GM12878 (cell line): ENCODE measurements at regions not wholly inside any gene's neighbourhood (a gene's known extent, or its start where the extent isn't known, plus 50 kb on each side); places are given as distances from the start of the nearest gene placed in this dataset.

Experiments
- ATAC-seq: fragments of 200-7000 bp; cut with Tn5 transposase; 3 replicates; pipeline ENCODE4 v1.9.1; 2020; ENCODE audit warnings: mild to moderate bottlenecking, moderate library complexity
- BruUV-seq: library from RNA; stranded (reverse); fragments of 400-500 nt; replicated peaks from 2 replicates; lab custom pipeline; 2021; lab: Mats Ljungman, UMichigan
- CTCF ChIA-PET: fragments of 300-600 bp; sonication (Branson Sonifier 250); formaldehyde crosslinking; extraction: SDS; loops from one replicate; lab custom pipeline; 2021; ENCODE audit warnings: inconsistent platforms; lab: Yijun Ruan, JAX
- POLR2A ChIA-PET: fragments of 350-600 bp; formaldehyde crosslinking; extraction: SDS; loops from one replicate; lab custom pipeline; 2021; ENCODE audit warnings: inconsistent platforms; lab: Charles Lee
- RAD21 ChIA-PET: fragments of 300-600 bp; sonication (Branson Sonifier 250); formaldehyde crosslinking; loops from one replicate; lab custom pipeline; 2023; ENCODE audit warnings: antibody characterized with exemption; ENCODE audit not compliant: unreplicated experiment; lab: Charles Lee
- SMC1A ChIA-PET: fragments of 300-600 bp; sonication (Branson Sonifier 250); formaldehyde crosslinking; loops from one replicate; lab custom pipeline; 2023; ENCODE audit not compliant: unreplicated experiment, uncharacterized antibody; lab: Charles Lee
- DNase-seq: peaks from one replicate; pipeline ENCODE4 v3.0.0-alpha.2; 2011; ENCODE audit warnings: low read depth, low spot score
- FAIRE-seq: peaks from 3 replicates; lab custom pipeline; 2011; peaks lifted over from hg19 to GRCh38; lab: Jason Lieb, UNC
- H2AFZ ChIP-seq: 2 replicates; pipeline ENCODE4 v1.6.0; 2011; ENCODE audit warnings: low read depth, low read length, control low read depth; ENCODE audit not compliant: control insufficient read depth
- H3K27ac ChIP-seq: 2 replicates; pipeline ENCODE4 v1.5.1; 2011; ENCODE audit warnings: control low read depth; ENCODE audit not compliant: control insufficient read depth, insufficient read depth
- H3K27me3 ChIP-seq, 2 experiments: replicated peaks in 1 of 2; 2 replicates each; pipeline versions ENCODE4 v1.6.0 to v1.6.1; 2011; ENCODE audit warnings: low read length in 1 of 2; ENCODE audit not compliant: control insufficient read depth in 2 of 2, insufficient read depth in 2 of 2
- H3K36me3 ChIP-seq, 2 experiments: 2 replicates each; pipeline ENCODE4 v1.5.1; 2011; ENCODE audit warnings: low read length in 1 of 2; ENCODE audit not compliant: control insufficient read depth in 2 of 2, insufficient read depth in 2 of 2
- H3K4me1 ChIP-seq: 2 replicates; pipeline ENCODE4 v1.6.1; 2011; ENCODE audit warnings: mild to moderate bottlenecking, low read length, moderate library complexity, mixed read lengths; ENCODE audit not compliant: control insufficient read depth, insufficient read depth
- H3K4me2 ChIP-seq: 2 replicates; pipeline ENCODE4 v1.6.0; 2011; ENCODE audit warnings: control low read depth; ENCODE audit not compliant: control insufficient read depth, insufficient read depth
- H3K4me3 ChIP-seq: fragments of 200-600 bp; sonication (generic); 2 replicates; pipeline ENCODE4 v1.5.1; 2016
- H3K79me2 ChIP-seq: 2 replicates; pipeline ENCODE4 v1.6.0; 2011; ENCODE audit warnings: low read length; ENCODE audit not compliant: control insufficient read depth, insufficient read depth
- H3K9ac ChIP-seq: 2 replicates; pipeline ENCODE4 v1.8.0; 2011; ENCODE audit warnings: low read length, control low read depth, mixed read lengths; ENCODE audit not compliant: control insufficient read depth, insufficient read depth
- H3K9me3 ChIP-seq: replicated peaks from 3 replicates; pipeline ENCODE4 v1.5.1; 2011; ENCODE audit warnings: mild to moderate bottlenecking, low read length; ENCODE audit not compliant: control insufficient read depth, insufficient read depth
- H4K20me1 ChIP-seq: 2 replicates; pipeline ENCODE4 v1.6.0; 2011; ENCODE audit not compliant: control insufficient read depth, insufficient read depth
- ATF7 ChIP-seq: fragments of 450-650 bp; IDR thresholded peaks from 2 replicates; pipeline ENCODE4 v1.6.1; 2016; ENCODE audit warnings: low read depth, mild to moderate bottlenecking
- EED ChIP-seq: sonication (generic); IDR thresholded peaks from 2 replicates; pipeline ENCODE4 v1.6.1; 2016; ENCODE audit warnings: antibody characterized with exemption, low read depth
- EP300 ChIP-seq, 2 experiments: fragments of 150-350 bp in 1 of 2; IDR thresholded peaks; 2 replicates each; pipeline ENCODE4 v1.6.1; 2011 to 2012; ENCODE audit warnings: low read depth in 2 of 2, low read length in 2 of 2, borderline replicate concordance in 1 of 2, improper control_type of control experiment in 1 of 2, inconsistent platforms in 1 of 2; ENCODE audit not compliant: control insufficient read depth in 1 of 2
- IKZF1 ChIP-seq: fragments of 450-650 bp; conservative IDR thresholded peaks from 2 replicates; pipeline ENCODE4 v1.6.1; 2017; ENCODE audit warnings: antibody characterized with exemption, mild to moderate bottlenecking
- IRF3 ChIP-seq: fragments of 450-650 bp; IDR thresholded peaks from 2 replicates; pipeline ENCODE4 v1.6.1; 2014; ENCODE audit warnings: mild to moderate bottlenecking
- PBX3 ChIP-seq: IDR thresholded peaks from 2 replicates; pipeline ENCODE4 v1.6.1; 2011; ENCODE audit warnings: mild to moderate bottlenecking, low read depth, low read length, moderate library complexity; ENCODE audit not compliant: insufficient replicate concordance
- PRDM15 ChIP-seq: fragments of 450-650 bp; formaldehyde crosslinking; IDR thresholded peaks from 2 replicates; pipeline ENCODE4 v1.4.0; 2020; ENCODE audit warnings: mild to moderate bottlenecking, moderate library complexity
- RCOR1 ChIP-seq: conservative IDR thresholded peaks from 2 replicates; pipeline ENCODE4 v1.6.1; 2012; ENCODE audit warnings: low read depth, low read length, improper control_type of control experiment
- SP1 ChIP-seq: IDR thresholded peaks from one replicate; pipeline ENCODE4 v1.6.1; 2011; ENCODE audit warnings: low read depth, low read length
- WGBS: methylation state at CpG from one replicate; pipeline ENCODE4 v1.1.6; 2016; ENCODE audit warnings: low lambda C conversion rate; ENCODE audit not compliant: insufficient replicate concordance, insufficient coverage; ENCODE audit errors: missing lambda C conversion rate; 5-methylcytosine and 5-hydroxymethylcytosine counted together
- in situ Hi-C: fragments of 300-500 bp; cut with MboI; formaldehyde crosslinking; loops from 9 replicates; pipeline ENCODE4 v1.14.3; 2018; ENCODE audit warnings: mixed read lengths
- intact Hi-C: fragments of 100-400 bp; cut with micrococcal nuclease; formaldehyde crosslinking; loops from one replicate; pipeline ENCODE4 v1.14.2; 2022; ENCODE audit not compliant: unreplicated experiment

- ChIA-PET RAD21 (no interaction called here), SMC1A (interaction anchor here (1.3 kb wide), 1 partner anchor 14 kb away, joined by 3 read pairs; no protein-coding TSS in a partner anchor), POLR2A (no interaction called here), CTCF (no interaction called here)
- H3K9me3 ChIP-seq: no peaks in the 10 kb centered on the region
- H3K27ac ChIP-seq: no peak overlapping the region
- no peak overlapping the region for H2AFZ ChIP-seq
- no TSS peak for BruUV-seq
- WGBS: 0% methylated on average over 2 of the region's 2 CpGs
- H3K79me2 ChIP-seq: no peaks in the 10 kb centered on the region
- TF ChIP-seq EP300 (IDR thresholded peaks at IDR 0.05; ENCODE audit: borderline replicate concordance in 1 of 2, control insufficient read depth in 1 of 2, low read depth in 2 of 2, low read length in 2 of 2): no peak
- no peak for TF ChIP-seq IRF3
- TF ChIP-seq ATF7: no peak
- no peak for TF ChIP-seq EED
- no peak for TF ChIP-seq IKZF1
- FAIRE-seq: no peak
- H3K4me1 ChIP-seq: no peaks in the 10 kb centered on the region
- no peaks in the 10 kb centered on the region for H3K36me3 ChIP-seq
- H3K27me3 ChIP-seq: no peaks in the 10 kb centered on the region
- ATAC-seq: no peak
- intact Hi-C loops: no loop called here
- no peak overlapping the region for H3K4me2 ChIP-seq
- DNase-seq: no peak
- in situ Hi-C loops: no loop called here
- no peak overlapping the region for H3K9ac ChIP-seq
- H3K4me3 ChIP-seq: no peak overlapping the region
- H4K20me1 ChIP-seq: no peaks in the 10 kb centered on the region
These were observed 540.6 kb upstream of the HTR2A start for GRCh38 chr13:47437406-47437805.

- no peak for DNase-seq
- TF ChIP-seq RCOR1: no peak
- TF ChIP-seq SP1: no peak
- TF ChIP-seq PRDM15 (CRISPR knock-in tag): no peak
- TF ChIP-seq PBX3: no peak
- no peaks in the 10 kb centered on the region for H3K4me1 ChIP-seq
- no peak for ATAC-seq
- H3K4me2 ChIP-seq: no peak overlapping the region
- 50% methylated on average over 2 of the region's 2 CpGs for WGBS
- FAIRE-seq: no peak
- H3K9me3 ChIP-seq: no peaks in the 10 kb centered on the region
- no peak overlapping the region for H3K9ac ChIP-seq
- ChIA-PET RAD21 (no interaction called here), POLR2A (no interaction called here), SMC1A (no interaction called here), CTCF (no interaction called here)
- no peaks in the 10 kb centered on the region for H3K36me3 ChIP-seq
- no peak overlapping the region for H2AFZ ChIP-seq
- H4K20me1 ChIP-seq: no peaks in the 10 kb centered on the region
- no peak overlapping the region for H3K27ac ChIP-seq
- no peak overlapping the region for H3K4me3 ChIP-seq
- no peaks in the 10 kb centered on the region for H3K79me2 ChIP-seq
- in situ Hi-C loops (no loop called here), intact Hi-C loops (no loop called here)
- H3K27me3 ChIP-seq: no peaks in the 10 kb centered on the region
- no TSS peak for BruUV-seq
These were observed 536.7 kb upstream of the HTR2A start for GRCh38 chr13:47433461-47434005.
